K562 (cell line): ENCODE measurements at regions not wholly inside any gene's neighbourhood (a gene's known extent, or its start where the extent isn't known, plus 50 kb on each side); places are given as distances from the start of the nearest gene placed in this dataset.

Source experiments
- ATAC-seq: fragments of 200-7000 bp; cut with Tn5 transposase; 3 replicates; pipeline ENCODE4 v1.9.1; 2020; ENCODE audit warnings: moderate library complexity
- BruUV-seq: library from RNA; stranded (reverse); fragments of 400-500 nt; replicated peaks from 2 replicates; lab custom pipeline; 2021; lab: Mats Ljungman, UMichigan
- CTCF ChIA-PET: fragments of 300-600 bp; formaldehyde crosslinking; extraction: SDS; loops from one replicate; lab custom pipeline; 2021; ENCODE audit warnings: low intra/inter-chr PET ratio; lab: Yijun Ruan, JAX
- POLR2A ChIA-PET: fragments of 300-600, 350-650 bp; sonication (Branson Sonifier 250); formaldehyde crosslinking; extraction: SDS; loops from one replicate; lab custom pipeline; 2021; ENCODE audit warnings: antibody characterized with exemption, inconsistent platforms; lab: Yijun Ruan, JAX
- DNase-seq, 4 experiments: peaks; one replicate each; pipeline versions ENCODE4 v3.0.0 to v3.0.0-alpha.2; 2011 to 2018; ENCODE audit warnings: low spot score in 3 of 4, mixed read lengths in 3 of 4; ENCODE audit errors: extremely low read depth in 1 of 4
- FAIRE-seq: peaks from 2 replicates; lab custom pipeline; 2011; peaks lifted over from hg19 to GRCh38; lab: Jason Lieb, UNC
- H2AFZ ChIP-seq: 2 replicates; pipeline ENCODE4 v1.6.0; 2011; ENCODE audit warnings: low read depth, low read length, control low read depth, inconsistent platforms
- H3K27ac ChIP-seq: fragments of 200-600 bp; 3 replicates; pipeline ENCODE4 v1.8.0; 2011; ENCODE audit warnings: low read depth, mild to moderate bottlenecking, control low read depth, inconsistent platforms, low read length, moderate library complexity, mixed read lengths; ENCODE audit errors: extremely low read depth
- H3K27me3 ChIP-seq, 2 experiments: fragments of 300-600 bp in 1 of 2; 2 replicates in 1 of 2; 3 replicates in 1 of 2; pipeline versions ENCODE4 v1.6.0 to v1.8.0; 2011; ENCODE audit warnings: inconsistent platforms in 2 of 2, low read length in 2 of 2, mild to moderate bottlenecking in 1 of 2, mixed read lengths in 1 of 2, moderate library complexity in 1 of 2; ENCODE audit not compliant: control insufficient read depth in 2 of 2, insufficient read depth in 2 of 2
- H3K36me3 ChIP-seq: fragments of 300-600 bp; 3 replicates; pipeline ENCODE4 v1.8.0; 2011; ENCODE audit warnings: mild to moderate bottlenecking, low read length, inconsistent platforms; ENCODE audit not compliant: control insufficient read depth, insufficient read depth
- H3K4me1 ChIP-seq, 2 experiments: fragments of 200-600 bp in 1 of 2; replicated peaks in 1 of 2; 2 replicates in 1 of 2; 3 replicates in 1 of 2; pipeline versions ENCODE4 v1.5.1 to v1.8.0; 2011; ENCODE audit warnings: inconsistent platforms in 2 of 2, low read length in 2 of 2, mild to moderate bottlenecking in 1 of 2, mixed read lengths in 1 of 2, moderate library complexity in 1 of 2; ENCODE audit not compliant: control insufficient read depth in 2 of 2, insufficient read depth in 2 of 2
- H3K4me2 ChIP-seq: 2 replicates; pipeline ENCODE4 v1.6.1; 2011; ENCODE audit warnings: low read length, control low read depth, inconsistent platforms, mixed read lengths; ENCODE audit not compliant: insufficient read depth
- H3K4me3 ChIP-seq: fragments of 200-600 bp; sonication (generic), shearing (Covaris generic); 2 replicates; pipeline ENCODE4 v1.5.1; 2016; ENCODE audit warnings: control low read depth, inconsistent platforms
- H3K79me2 ChIP-seq: fragments of 200-600 bp; 3 replicates; pipeline ENCODE4 v1.8.0; 2011; ENCODE audit warnings: low read length, inconsistent platforms; ENCODE audit not compliant: control insufficient read depth, insufficient read depth
- H3K9ac ChIP-seq, 2 experiments: 2 replicates each; pipeline versions ENCODE4 v1.6.0 to v1.6.1; 2011; ENCODE audit warnings: low read depth in 2 of 2, low read length in 2 of 2, control low read depth in 1 of 2, inconsistent platforms in 1 of 2, mild to moderate bottlenecking in 1 of 2, mixed read lengths in 1 of 2; ENCODE audit not compliant: insufficient read depth in 1 of 2
- H3K9me1 ChIP-seq: one replicate; pipeline ENCODE4 v1.6.0; 2011; ENCODE audit warnings: inconsistent platforms, mild to moderate bottlenecking, low read length, moderate library complexity; ENCODE audit not compliant: control insufficient read depth, insufficient read depth
- H3K9me3 ChIP-seq: replicated peaks from 2 replicates; pipeline ENCODE4 v1.5.1; 2011; ENCODE audit warnings: low read depth, low read length, inconsistent platforms; ENCODE audit not compliant: control insufficient read depth, insufficient read depth
- H4K20me1 ChIP-seq: replicated peaks from 2 replicates; pipeline ENCODE4 v1.6.1; 2011; ENCODE audit warnings: low read length, inconsistent platforms, mixed read lengths; ENCODE audit not compliant: control insufficient read depth, insufficient read depth
- CBX1 ChIP-seq: sonication (generic); IDR thresholded peaks from 2 replicates; pipeline ENCODE4 v1.6.1; 2016; ENCODE audit warnings: antibody characterized with exemption, low read depth, mild to moderate bottlenecking
- HMBOX1 ChIP-seq: sonication (generic); IDR thresholded peaks from 2 replicates; pipeline ENCODE4 v1.6.1; 2016
- LARP7 ChIP-seq: fragments of 450-650 bp; IDR thresholded peaks from 2 replicates; pipeline ENCODE4 v1.6.1; 2016
- MED1 ChIP-seq: sonication (generic); formaldehyde crosslinking; IDR thresholded peaks from 2 replicates; pipeline ENCODE4 v1.8.1; 2023; ENCODE audit warnings: missing genetic modification reagents, borderline replicate concordance
- NCOA4 ChIP-seq: fragments of 450-650 bp; IDR thresholded peaks from 2 replicates; pipeline ENCODE4 v1.6.1; 2018; ENCODE audit warnings: mild to moderate bottlenecking; ENCODE audit not compliant: partially characterized antibody
- POLR2AphosphoS5 ChIP-seq: IDR thresholded peaks from 2 replicates; pipeline ENCODE4 v1.6.1; 2011; ENCODE audit warnings: mild to moderate bottlenecking, low read depth, low read length, moderate library complexity; ENCODE audit not compliant: control insufficient read depth, insufficient read depth
- RHOXF2B ChIP-seq: fragments of 250-450 bp; sonication (Bioruptor Pico); conservative IDR thresholded peaks from 2 replicates; pipeline ENCODE4 v1.5.1; 2021
- TCF7L2 ChIP-seq: fragments of 150-350 bp; IDR thresholded peaks from 2 replicates; pipeline ENCODE4 v1.6.1; 2016; ENCODE audit warnings: low read depth, mild to moderate bottlenecking, low read length, moderate library complexity
- THRB ChIP-seq: fragments of 450-650 bp; formaldehyde crosslinking; conservative IDR thresholded peaks from 2 replicates; pipeline ENCODE4 v1.4.0; 2022; ENCODE audit warnings: mild to moderate bottlenecking, missing genetic modification characterization
- ZNF316 ChIP-seq: fragments of 450-650 bp; IDR thresholded peaks from 2 replicates; pipeline ENCODE4 v1.6.1; 2016
- ZNF778 ChIP-seq: fragments of 450-650 bp; formaldehyde crosslinking; IDR thresholded peaks from 2 replicates; pipeline ENCODE4 v1.4.0; 2020; ENCODE audit warnings: mild to moderate bottlenecking, moderate library complexity
- WGBS: fragments of 100-300 bp; shearing (Covaris generic); methylation state at CpG from one replicate; pipeline ENCODE4 v1.1.6; 2016; ENCODE audit warnings: low coverage, mixed read lengths; ENCODE audit not compliant: insufficient coverage; ENCODE audit errors: missing lambda C conversion rate; 5-methylcytosine and 5-hydroxymethylcytosine counted together
- in situ Hi-C: fragments of 300-500 bp; cut with MboI; formaldehyde crosslinking; loops from 4 replicates; pipeline ENCODE4 v1.15.0; 2018; ENCODE audit warnings: inconsistent platforms, mixed read lengths
- intact Hi-C: fragments of 100-400 bp; cut with micrococcal nuclease; formaldehyde crosslinking; loops from 2 replicates; pipeline ENCODE4 v1.14.2; 2022

- TF ChIP-seq THRB (CRISPR knock-in tag), result no peak
- no peak for TF ChIP-seq NCOA4
- TF ChIP-seq RHOXF2B (CRISPR knock-in tag), result no peak
- TF ChIP-seq POLR2AphosphoS5, result no peak
- TF ChIP-seq TCF7L2, result no peak
- no peak for TF ChIP-seq CBX1
- no peak for TF ChIP-seq ZNF778 (CRISPR knock-in tag)
- TF ChIP-seq LARP7, result no peak
Observed at GRCh38 chr2:568639-569235, 108.5 kb downstream of the TMEM18 start (continued).

DNA sequence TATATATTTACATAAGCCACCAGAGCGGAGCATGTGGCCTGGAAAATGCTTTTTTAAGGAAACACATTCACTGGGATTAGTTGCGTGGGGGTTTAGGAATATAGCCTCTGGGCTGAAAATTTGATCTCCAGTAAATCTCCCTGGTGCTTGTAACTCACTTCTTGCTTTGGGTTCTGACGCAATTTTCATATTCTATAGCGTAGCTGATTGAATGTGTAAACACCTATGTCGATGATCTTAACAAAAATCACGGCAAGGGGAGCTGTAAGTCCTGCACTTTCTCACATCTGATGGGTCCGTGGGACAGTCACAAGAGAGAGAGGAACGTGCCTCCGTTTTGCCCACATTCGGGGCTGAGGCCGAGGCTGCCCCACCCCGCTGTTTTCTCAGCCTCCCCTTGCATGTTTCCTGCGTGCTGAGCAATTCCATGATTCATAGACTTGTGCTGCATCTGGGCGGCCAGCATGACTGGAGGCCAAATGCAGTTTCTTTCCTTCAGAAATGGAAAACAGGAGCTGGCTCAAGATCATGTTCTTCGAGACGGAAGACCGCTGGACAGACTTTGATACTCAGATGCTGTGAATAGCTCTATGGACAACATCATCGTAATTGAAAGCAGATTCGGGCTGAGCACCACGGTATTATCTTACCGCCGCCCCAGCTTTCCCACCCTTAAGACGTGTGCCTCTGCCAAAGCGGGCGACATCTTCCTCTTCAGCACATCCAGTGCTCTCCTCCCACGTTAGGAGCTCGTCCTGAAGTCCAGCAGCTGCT is 109.2 kb downstream of the TMEM18 start:
- FAIRE-seq (no peak), DNase-seq (no peak), ATAC-seq (no peak)
- no peak overlapping the region for H3K4me3 ChIP-seq
- peaks cover 26 to 50% of the 10 kb centered on the region in 2 experiments for H3K27me3 ChIP-seq
- ChIA-PET POLR2A (interaction anchor here (0.7 kb wide), 1 partner anchor 378 kb away, joined by 3 read pairs; no protein-coding TSS in a partner anchor), CTCF (no interaction called here)
- no peaks in the 10 kb centered on the region for H3K79me2 ChIP-seq
- intact Hi-C loops, result no loop called here
- no peaks in the 10 kb centered on the region for H3K9me1 ChIP-seq
- H3K9ac ChIP-seq, result no peak overlapping the region
- H3K36me3 ChIP-seq, result no peaks in the 10 kb centered on the region
- H2AFZ ChIP-seq, result no peak overlapping the region
- no peaks in the 10 kb centered on the region for H3K9me3 ChIP-seq
- under 1% methylated on average over 24 of the region's 27 CpGs for WGBS
- H3K4me1 ChIP-seq, result no peaks in the 10 kb centered on the region
- no peak overlapping the region for H3K4me2 ChIP-seq
- no TSS peak for BruUV-seq
- in situ Hi-C loops, result no loop called here
- no peaks in the 10 kb centered on the region for H4K20me1 ChIP-seq
- H3K27ac ChIP-seq, result no peak overlapping the region
- no peak for TF ChIP-seq MED1 (CRISPR knock-in tag)
- no peak for TF ChIP-seq ZNF316
- no peak for TF ChIP-seq HMBOX1
